Esophagus muscularis mucosa (tissue), 4 donors: ENCODE measurements at regions not wholly inside any gene's neighbourhood (a gene's known extent, or its start where the extent isn't known, plus 50 kb on each side); places are given as distances from the start of the nearest gene placed in this dataset.

Experiments used
- EP300 ChIP-seq: sonication (generic); formaldehyde crosslinking; IDR thresholded peaks from one replicate; pipeline ENCODE4 v1.6.1; 2017; ENCODE audit warnings: antibody characterized with exemption
- POLR2A ChIP-seq: fragments of 450-650 bp; IDR thresholded peaks from one replicate; pipeline ENCODE4 v1.6.1; 2017; ENCODE audit warnings: antibody characterized with exemption, moderate library complexity, mild to moderate bottlenecking, low read depth
- TF ChIP-seq, protein P1 (sequence below), 3 experiments: fragments of 200-600 bp in 2 of 3; fragments of 450-650 bp in 1 of 3; sonication (generic) in 2 of 3; IDR thresholded peaks; one replicate each; pipeline ENCODE4 v1.5.1; 2017 to 2019; ENCODE audit warnings: antibody characterized with exemption in 3 of 3, mild to moderate bottlenecking in 2 of 3, moderate library complexity in 1 of 3

DNA sequence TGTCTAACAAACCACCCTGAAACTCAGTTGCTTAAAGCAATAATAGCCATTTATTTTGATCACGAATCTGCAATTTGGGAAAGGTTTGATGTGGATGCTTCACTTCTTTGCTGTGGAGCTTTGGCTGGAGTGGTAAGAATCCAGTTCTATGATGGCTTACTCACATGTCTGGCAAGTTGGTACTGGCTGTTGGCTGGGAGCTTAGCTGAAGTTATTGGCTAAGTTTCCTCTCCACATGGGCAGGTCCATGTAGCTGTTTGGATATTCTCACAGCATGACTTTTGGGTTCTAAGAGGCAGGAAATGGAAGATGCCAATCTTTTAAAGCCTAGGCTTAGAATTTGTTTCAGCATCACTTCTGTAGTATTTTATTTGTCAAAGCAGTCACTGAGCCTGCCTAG lies 277.6 kb upstream of the NRP1 start:
- TF ChIP-seq POLR2A (no peak), EP300 (no peak)
- TF ChIP-seq, protein P1, sequence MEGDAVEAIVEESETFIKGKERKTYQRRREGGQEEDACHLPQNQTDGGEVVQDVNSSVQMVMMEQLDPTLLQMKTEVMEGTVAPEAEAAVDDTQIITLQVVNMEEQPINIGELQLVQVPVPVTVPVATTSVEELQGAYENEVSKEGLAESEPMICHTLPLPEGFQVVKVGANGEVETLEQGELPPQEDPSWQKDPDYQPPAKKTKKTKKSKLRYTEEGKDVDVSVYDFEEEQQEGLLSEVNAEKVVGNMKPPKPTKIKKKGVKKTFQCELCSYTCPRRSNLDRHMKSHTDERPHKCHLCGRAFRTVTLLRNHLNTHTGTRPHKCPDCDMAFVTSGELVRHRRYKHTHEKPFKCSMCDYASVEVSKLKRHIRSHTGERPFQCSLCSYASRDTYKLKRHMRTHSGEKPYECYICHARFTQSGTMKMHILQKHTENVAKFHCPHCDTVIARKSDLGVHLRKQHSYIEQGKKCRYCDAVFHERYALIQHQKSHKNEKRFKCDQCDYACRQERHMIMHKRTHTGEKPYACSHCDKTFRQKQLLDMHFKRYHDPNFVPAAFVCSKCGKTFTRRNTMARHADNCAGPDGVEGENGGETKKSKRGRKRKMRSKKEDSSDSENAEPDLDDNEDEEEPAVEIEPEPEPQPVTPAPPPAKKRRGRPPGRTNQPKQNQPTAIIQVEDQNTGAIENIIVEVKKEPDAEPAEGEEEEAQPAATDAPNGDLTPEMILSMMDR (IDR thresholded peaks at IDR 0.05): no peak
